Suprapubic skin (tissue), 4 donors: ENCODE measurements at regions not wholly inside any gene's neighbourhood (a gene's known extent, or its start where the extent isn't known, plus 50 kb on each side); places are given as distances from the start of the nearest gene placed in this dataset.

ENCODE experiments used
- DNase-seq, 2 donors: peaks; one replicate each; pipeline ENCODE4 v3.0.0-alpha.2; 2019; ENCODE audit warnings: low spot score in 2 of 2
- H3K27ac ChIP-seq: fragments of 200-600 bp; sonication (generic); one replicate; pipeline ENCODE4 v1.5.1; 2019
- H3K27me3 ChIP-seq: fragments of 200-600 bp; sonication (generic); one replicate; pipeline ENCODE4 v1.5.1; 2019
- H3K36me3 ChIP-seq: fragments of 200-600 bp; sonication (generic); one replicate; pipeline ENCODE4 v1.5.1; 2019
- H3K4me1 ChIP-seq: fragments of 200-600 bp; sonication (generic); one replicate; pipeline ENCODE4 v1.5.1; 2019
- H3K4me3 ChIP-seq: fragments of 200-600 bp; sonication (generic); one replicate; pipeline ENCODE4 v1.5.1; 2019; ENCODE audit warnings: mild to moderate bottlenecking
- H3K9me3 ChIP-seq: fragments of 200-600 bp; sonication (generic); one replicate; pipeline ENCODE4 v1.5.1; 2019
- CTCF ChIP-seq, 2 donors: fragments of 200-600 bp in 1 of 2; fragments of 450-650 bp in 1 of 2; sonication (generic) in 1 of 2; IDR thresholded peaks; one replicate each; pipeline ENCODE4 v1.5.1; 2016 to 2019; ENCODE audit warnings: antibody characterized with exemption in 2 of 2, mild to moderate bottlenecking in 1 of 2, moderate library complexity in 1 of 2
- EP300 ChIP-seq: sonication (generic); formaldehyde crosslinking; IDR thresholded peaks from one replicate; pipeline ENCODE4 v1.6.1; 2017; ENCODE audit warnings: antibody characterized with exemption
- POLR2A ChIP-seq, 2 donors: fragments of 450-650 bp; IDR thresholded peaks; one replicate each; pipeline ENCODE4 v1.6.1; 2017; ENCODE audit warnings: antibody characterized with exemption in 2 of 2, mild to moderate bottlenecking in 2 of 2, moderate library complexity in 2 of 2
- POLR2AphosphoS5 ChIP-seq, 3 donors: sonication (generic); formaldehyde crosslinking; IDR thresholded peaks; one replicate each; pipeline ENCODE4 v1.6.1; 2017; ENCODE audit warnings: antibody characterized with exemption in 3 of 3
- WGBS: methylation state at CpG from one replicate; pipeline ENCODE4 v1.1.5; 2018; 5-methylcytosine and 5-hydroxymethylcytosine counted together

GRCh38 chr11:104404231-104405175 is 240.6 kb upstream of the PDGFD start:
- Histone ChIP-seq H3K27ac (no peak overlapping the region), H3K36me3 (no peaks in the 10 kb centered on the region), H3K4me1 (no peaks in the 10 kb centered on the region), H3K9me3 (no peaks in the 10 kb centered on the region), H3K4me3 (no peak overlapping the region), H3K27me3 (no peaks in the 10 kb centered on the region)
- DNase-seq: no peak
- TF ChIP-seq EP300 (no peak), POLR2A (IDR thresholded peaks at IDR 0.05) (no peak), CTCF (IDR thresholded peaks at IDR 0.05) (no peak), POLR2AphosphoS5 (IDR thresholded peaks at IDR 0.05) (no peak)
- 82% methylated on average over 3 of the region's 3 CpGs for WGBS

GRCh38 chr11:104402812-104403521 is 239.0 kb upstream of the PDGFD start:
- TF ChIP-seq POLR2AphosphoS5 (IDR thresholded peaks at IDR 0.05): no peak
- TF ChIP-seq EP300: no peak
- TF ChIP-seq CTCF (IDR thresholded peaks at IDR 0.05): no peak
- no peak for TF ChIP-seq POLR2A (IDR thresholded peaks at IDR 0.05)
- H3K4me3 ChIP-seq: no peak overlapping the region
- no peaks in the 10 kb centered on the region for H3K9me3 ChIP-seq
- no peaks in the 10 kb centered on the region for H3K36me3 ChIP-seq
- no peaks in the 10 kb centered on the region for H3K4me1 ChIP-seq
- no peaks in the 10 kb centered on the region for H3K27me3 ChIP-seq
- 84% methylated on average over 1 of the region's 1 CpG for WGBS
- no peak overlapping the region for H3K27ac ChIP-seq
- no peak for DNase-seq

GRCh38 chr11:104394508-104394907 is 230.6 kb upstream of the PDGFD start:
- no peak for DNase-seq
- Histone ChIP-seq H3K27ac (no peak overlapping the region), H3K27me3 (no peaks in the 10 kb centered on the region), H3K4me1 (no peaks in the 10 kb centered on the region), H3K36me3 (no peaks in the 10 kb centered on the region), H3K9me3 (no peaks in the 10 kb centered on the region), H3K4me3 (no peak overlapping the region)
- TF ChIP-seq POLR2AphosphoS5 (IDR thresholded peaks at IDR 0.05) (no peak), POLR2A (IDR thresholded peaks at IDR 0.05) (no peak)
- 49% methylated on average over 1 of the region's 1 CpG for WGBS

GRCh38 chr11:104390651-104391050 is 226.7 kb upstream of the PDGFD start:
- WGBS: 84% methylated on average over 4 of the region's 4 CpGs

GRCh38 chr11:104385884-104386283 is 221.9 kb upstream of the PDGFD start:
- H3K27ac ChIP-seq: no peak overlapping the region
- no peak for DNase-seq
- 90% methylated on average over 1 of the region's 1 CpG for WGBS
- TF ChIP-seq CTCF (IDR thresholded peaks at IDR 0.05): no peak
- TF ChIP-seq POLR2AphosphoS5 (IDR thresholded peaks at IDR 0.05): no peak
- TF ChIP-seq POLR2A (IDR thresholded peaks at IDR 0.05): no peak
- TF ChIP-seq EP300: no peak
- no peaks in the 10 kb centered on the region for H3K27me3 ChIP-seq
- H3K4me3 ChIP-seq: no peak overlapping the region
- H3K4me1 ChIP-seq: no peaks in the 10 kb centered on the region
- H3K9me3 ChIP-seq: no peaks in the 10 kb centered on the region
- H3K36me3 ChIP-seq: no peaks in the 10 kb centered on the region

More at GRCh38 chr11:104390651-104391050, 226.7 kb upstream of the PDGFD start:
- H3K4me3 ChIP-seq: no peak overlapping the region
- no peak for TF ChIP-seq CTCF (IDR thresholded peaks at IDR 0.05)
- TF ChIP-seq POLR2A (IDR thresholded peaks at IDR 0.05): no peak
- TF ChIP-seq POLR2AphosphoS5 (IDR thresholded peaks at IDR 0.05): no peak
- no peak for TF ChIP-seq EP300
- H3K4me1 ChIP-seq: no peaks in the 10 kb centered on the region
- no peaks in the 10 kb centered on the region for H3K36me3 ChIP-seq
- no peaks in the 10 kb centered on the region for H3K9me3 ChIP-seq
- DNase-seq: no peak
- no peak overlapping the region for H3K27ac ChIP-seq
- H3K27me3 ChIP-seq: no peaks in the 10 kb centered on the region
